IMR-90 (cell line): ENCODE measurements at regions not wholly inside any gene's neighbourhood (a gene's known extent, or its start where the extent isn't known, plus 50 kb on each side); places are given as distances from the start of the nearest gene placed in this dataset.

ENCODE experiments used
- ATAC-seq: fragments of 200-7000 bp; cut with Tn5 transposase; 2 replicates; pipeline ENCODE4 v1.9.1; 2020; ENCODE audit warnings: low read depth, mild to moderate bottlenecking, moderate library complexity
- BruUV-seq: library from RNA; stranded (reverse); fragments of 400-500 nt; replicated peaks from 2 replicates; lab custom pipeline; 2021; lab: Mats Ljungman, UMichigan
- CTCF ChIA-PET: fragments of 300-600 bp; formaldehyde crosslinking; extraction: SDS; loops from one replicate; lab custom pipeline; 2021; ENCODE audit warnings: antibody characterized with exemption; lab: Yijun Ruan, JAX
- POLR2A ChIA-PET: fragments of 300-600 bp; sonication (Branson Sonifier 250); formaldehyde crosslinking; loops from one replicate; lab custom pipeline; 2022; ENCODE audit warnings: antibody characterized with exemption; ENCODE audit not compliant: unreplicated experiment; lab: Charles Lee
- DNase-seq: peaks from one replicate; pipeline ENCODE4 v3.0.0; 2013
- H2AFZ ChIP-seq: replicated peaks from 2 replicates; pipeline ENCODE3; 2013; ENCODE audit warnings: low read length, mild to moderate bottlenecking; ENCODE audit not compliant: poor library complexity
- H2AK5ac ChIP-seq: 2 replicates; pipeline ENCODE4 v1.6.1; 2013; ENCODE audit warnings: low read depth, low read length, inconsistent platforms
- H2AK9ac ChIP-seq: replicated peaks from 2 replicates; pipeline ENCODE3; 2013; ENCODE audit warnings: mild to moderate bottlenecking, low read depth, low read length, moderate library complexity; ENCODE audit not compliant: poor library complexity
- H2BK120ac ChIP-seq: 2 replicates; pipeline ENCODE4 v1.6.1; 2013; ENCODE audit warnings: low read depth, low read length, inconsistent platforms
- H2BK15ac ChIP-seq: 3 replicates; pipeline ENCODE4 v1.6.1; 2013; ENCODE audit warnings: low read depth, low read length, inconsistent platforms
- H2BK20ac ChIP-seq: 2 replicates; pipeline ENCODE4 v1.6.1; 2013; ENCODE audit warnings: low read depth, mild to moderate bottlenecking, inconsistent platforms, low read length, moderate library complexity
- H2BK5ac ChIP-seq: 2 replicates; pipeline ENCODE4 v1.6.1; 2013; ENCODE audit warnings: mild to moderate bottlenecking, low read depth, low read length, inconsistent platforms; ENCODE audit not compliant: poor library complexity, severe bottlenecking
- H3K14ac ChIP-seq: replicated peaks from 2 replicates; pipeline ENCODE4 v1.6.1; 2013; ENCODE audit warnings: low read depth, low read length, inconsistent platforms
- H3K18ac ChIP-seq: 2 replicates; pipeline ENCODE4 v1.6.1; 2013; ENCODE audit warnings: low read depth, low read length, control low read depth
- H3K23ac ChIP-seq: 2 replicates; pipeline ENCODE4 v1.6.1; 2013; ENCODE audit warnings: low read depth, low read length, inconsistent platforms
- H3K27ac ChIP-seq: 2 replicates; pipeline ENCODE4 v1.5.1; 2013; ENCODE audit warnings: mild to moderate bottlenecking, control low read depth, low read length; ENCODE audit not compliant: insufficient read depth
- H3K27me3 ChIP-seq: 2 replicates; pipeline ENCODE4 v1.6.1; 2013; ENCODE audit warnings: low read length; ENCODE audit not compliant: control insufficient read depth, insufficient read depth
- H3K36me3 ChIP-seq: 2 replicates; pipeline ENCODE4 v1.6.1; 2013; ENCODE audit warnings: low read length, mixed read lengths; ENCODE audit not compliant: control insufficient read depth, insufficient read depth
- H3K4ac ChIP-seq: 2 replicates; pipeline ENCODE4 v1.6.1; 2013; ENCODE audit warnings: low read depth, low read length, inconsistent platforms
- H3K4me1 ChIP-seq: 2 replicates; pipeline ENCODE4 v1.6.1; 2013; ENCODE audit warnings: low read length, mixed read lengths; ENCODE audit not compliant: control insufficient read depth, insufficient read depth
- H3K4me2 ChIP-seq: 2 replicates; pipeline ENCODE4 v1.6.1; 2013; ENCODE audit warnings: low read depth, mild to moderate bottlenecking, control low read depth, low read length, moderate library complexity
- H3K4me3 ChIP-seq: 2 replicates; pipeline ENCODE4 v1.5.1; 2013; ENCODE audit warnings: low read depth, mild to moderate bottlenecking, control low read depth, low read length, moderate library complexity; ENCODE audit not compliant: insufficient read depth
- H3K56ac ChIP-seq: 2 replicates; pipeline ENCODE4 v1.6.1; 2013; ENCODE audit warnings: low read length, inconsistent platforms; ENCODE audit not compliant: insufficient read depth; ENCODE audit errors: extremely low read depth
- H3K79me1 ChIP-seq, 2 experiments: 2 replicates each; pipeline ENCODE4 v1.6.1; 2013; ENCODE audit warnings: low read length in 2 of 2, inconsistent platforms in 1 of 2, low read depth in 1 of 2
- H3K9ac ChIP-seq: 2 replicates; pipeline ENCODE4 v1.6.1; 2013; ENCODE audit warnings: low read depth, low read length, control low read depth
- H3K9me1 ChIP-seq: 2 replicates; pipeline ENCODE4 v1.6.1; 2013; ENCODE audit warnings: low read length, inconsistent platforms; ENCODE audit not compliant: insufficient read depth
- H3K9me3 ChIP-seq: 2 replicates; pipeline ENCODE4 v1.6.1; 2013; ENCODE audit warnings: low read length; ENCODE audit not compliant: control insufficient read depth, insufficient read depth
- H4K20me1 ChIP-seq: 2 replicates; pipeline ENCODE4 v1.6.1; 2013; ENCODE audit warnings: low read length, inconsistent platforms; ENCODE audit not compliant: insufficient read depth
- H4K5ac ChIP-seq: 2 replicates; pipeline ENCODE4 v1.6.1; 2013; ENCODE audit warnings: mild to moderate bottlenecking, low read depth, low read length, control low read depth
- H4K8ac ChIP-seq, 2 experiments: 2 replicates each; pipeline ENCODE4 v1.6.1; 2013; ENCODE audit warnings: low read depth in 2 of 2, low read length in 2 of 2, control low read depth in 1 of 2, inconsistent platforms in 1 of 2
- H4K91ac ChIP-seq: 2 replicates; pipeline ENCODE4 v1.6.1; 2013; ENCODE audit warnings: low read depth, low read length, inconsistent platforms; ENCODE audit not compliant: insufficient read depth
- BHLHE40 ChIP-seq: fragments of 150-350 bp; IDR thresholded peaks from 2 replicates; pipeline ENCODE4 v1.6.1; 2016; ENCODE audit warnings: mild to moderate bottlenecking, low read depth, low read length
- CEBPB ChIP-seq: IDR thresholded peaks from 2 replicates; pipeline ENCODE4 v1.6.1; 2012; ENCODE audit warnings: low read depth, low read length, improper control_type of control experiment
- CHD1 ChIP-seq: IDR thresholded peaks from 2 replicates; pipeline ENCODE4 v1.6.1; 2012; ENCODE audit warnings: low read depth, low read length, improper control_type of control experiment
- CTCF ChIP-seq: conservative IDR thresholded peaks from 2 replicates; pipeline ENCODE4 v1.5.1; 2012; ENCODE audit warnings: mild to moderate bottlenecking, low read depth, low read length, improper control_type of control experiment
- ELK1 ChIP-seq: fragments of 150-350 bp; IDR thresholded peaks from 2 replicates; pipeline ENCODE4 v1.6.1; 2016; ENCODE audit warnings: low read depth, mild to moderate bottlenecking, low read length, moderate library complexity, borderline replicate concordance
- FOS ChIP-seq: fragments of 150-350 bp; IDR thresholded peaks from 2 replicates; pipeline ENCODE4 v1.6.1; 2016; ENCODE audit warnings: low read depth, low read length
- MAFK ChIP-seq: IDR thresholded peaks from 2 replicates; pipeline ENCODE4 v1.6.1; 2012; ENCODE audit warnings: low read depth, low read length, improper control_type of control experiment
- MAZ ChIP-seq: IDR thresholded peaks from 2 replicates; pipeline ENCODE4 v1.6.1; 2012; ENCODE audit warnings: low read depth, mild to moderate bottlenecking, low read length, improper control_type of control experiment, moderate library complexity, borderline replicate concordance
- MXI1 ChIP-seq: IDR thresholded peaks from 2 replicates; pipeline ENCODE4 v1.6.1; 2012; ENCODE audit warnings: low read depth, mild to moderate bottlenecking, low read length, moderate library complexity, borderline replicate concordance
- NFE2L2 ChIP-seq: fragments of 150-350 bp; IDR thresholded peaks from 2 replicates; pipeline ENCODE4 v1.6.1; 2016; ENCODE audit warnings: low read depth, mild to moderate bottlenecking, low read length
- POLR2A ChIP-seq: IDR thresholded peaks from 2 replicates; pipeline ENCODE4 v1.6.1; 2012; ENCODE audit warnings: mild to moderate bottlenecking, low read depth, low read length
- RAD21 ChIP-seq: IDR thresholded peaks from 2 replicates; pipeline ENCODE4 v1.6.1; 2012; ENCODE audit warnings: low read length, improper control_type of control experiment
- RCOR1 ChIP-seq: IDR thresholded peaks from 2 replicates; pipeline ENCODE4 v1.6.1; 2012; ENCODE audit warnings: mild to moderate bottlenecking, low read length, improper control_type of control experiment; ENCODE audit not compliant: insufficient replicate concordance
- RFX5 ChIP-seq: IDR thresholded peaks from 2 replicates; pipeline ENCODE4 v1.8.0; 2012; ENCODE audit warnings: low read depth, mild to moderate bottlenecking, low read length, moderate library complexity
- SMC3 ChIP-seq: fragments of 150-350 bp; IDR thresholded peaks from 2 replicates; pipeline ENCODE4 v1.6.1; 2016; ENCODE audit warnings: low read depth, mild to moderate bottlenecking, antibody characterized with exemption, low read length, moderate library complexity
- USF2 ChIP-seq: fragments of 150-350 bp; IDR thresholded peaks from 2 replicates; pipeline ENCODE4 v1.6.1; 2017; ENCODE audit warnings: mild to moderate bottlenecking, antibody characterized with exemption, low read length, low read depth
- WGBS, 2 experiments: methylation state at CpG; one replicate each; pipeline versions ENCODE4 v1.1.5 to v1.1.7; 2013; ENCODE audit warnings: missing lambda C conversion rate in 2 of 2; ENCODE audit not compliant: insufficient read length in 1 of 2; ENCODE audit errors: extremely low coverage in 2 of 2; 5-methylcytosine and 5-hydroxymethylcytosine counted together
- dilution Hi-C: fragments of 300-500 bp; cut with HindIII; formaldehyde crosslinking; loops from one replicate; pipeline ENCODE4 v1.14.3; 2018; ENCODE audit warnings: low sequenced_read_pairs; ENCODE audit not compliant: unreplicated experiment
- in situ Hi-C: fragments of 300-500 bp; cut with MboI; formaldehyde crosslinking; loops from 3 replicates; pipeline ENCODE4 v1.14.3; 2019; ENCODE audit warnings: low sequenced_read_pairs, inconsistent platforms, mixed read lengths
- intact Hi-C: fragments of 100-400 bp; cut with micrococcal nuclease; formaldehyde crosslinking; loops from 2 replicates; pipeline ENCODE4 v1.10.0; 2022

GRCh38 chr6:150491811-150492172 is 107.9 kb upstream of the PLEKHG1 start:
- Histone ChIP-seq H2BK120ac (no peak overlapping the region), H3K4me2 (no peak overlapping the region), H3K4ac (no peak overlapping the region), H2AK5ac (no peak overlapping the region), H3K9me1 (no peaks in the 10 kb centered on the region), H2AK9ac (no peak overlapping the region), H3K56ac (no peak overlapping the region), H3K18ac (no peak overlapping the region), H3K27me3 (no peaks in the 10 kb centered on the region; the same call in 1 of the 2 replicates), H2BK5ac (no peak overlapping the region), H3K14ac (no peak overlapping the region), H3K36me3 (no peaks in the 10 kb centered on the region), H4K20me1 (no peaks in the 10 kb centered on the region), H3K23ac (no peak overlapping the region), H4K91ac (no peak overlapping the region), H2BK20ac (no peak overlapping the region), H3K79me1 (no peaks in the 10 kb centered on the region), H3K27ac (no peak overlapping the region), H2BK15ac (no peak overlapping the region), H4K8ac (no peak overlapping the region), H3K9me3 (no peaks in the 10 kb centered on the region), H3K9ac (no peak overlapping the region), H2AFZ (no peak overlapping the region), H3K4me3 (no peak overlapping the region), H4K5ac (no peak overlapping the region), H3K4me1 (no peaks in the 10 kb centered on the region)
- POLR2A ChIA-PET, result no interaction called here
- intact Hi-C loops, result no loop called here
- dilution Hi-C loops, result no loop called here
- TF ChIP-seq MXI1 (no peak), ELK1 (no peak), MAFK (no peak), RFX5 (no peak), SMC3 (no peak), USF2 (no peak), MAZ (no peak), FOS (no peak), CTCF (no peak), CEBPB (no peak), RAD21 (no peak), NFE2L2 (no peak), BHLHE40 (no peak), POLR2A (no peak), CHD1 (no peak), RCOR1 (no peak)
- CTCF ChIA-PET, result no interaction called here
- in situ Hi-C loops, result no loop called here
- WGBS, 2 experiments, result no CpG with 5 or more reads among the region's 2 CpGs
- BruUV-seq, result no TSS peak
- ATAC-seq, result no peak
- no peak for DNase-seq
